A673 (cell line): ENCODE measurements at regions not wholly inside any gene's neighbourhood (a gene's known extent, or its start where the extent isn't known, plus 50 kb on each side); places are given as distances from the start of the nearest gene placed in this dataset.

Experiments
- CTCF ChIP-seq: fragments of 300-800, 200-600 bp; sonication (generic); conservative IDR thresholded peaks from 2 replicates; pipeline ENCODE4 v1.5.1; 2017; ENCODE audit warnings: low read depth, mild to moderate bottlenecking, antibody characterized with exemption, low read length, moderate library complexity, mixed read lengths
- EZH2 ChIP-seq: fragments of 200-600 bp; sonication (generic); IDR thresholded peaks from 2 replicates; pipeline ENCODE4 v1.6.1; 2017; ENCODE audit warnings: borderline replicate concordance, low read depth, mild to moderate bottlenecking, mixed read lengths, antibody characterized with exemption, low read length; ENCODE audit not compliant: poor library complexity, severe bottlenecking

GRCh38 chr11:92911478-92911877 lies 58.0 kb upstream of the MTNR1B start:
- TF ChIP-seq CTCF: no peak
- TF ChIP-seq EZH2: no peak
